B cell (primary cell): ENCODE measurements at regions not wholly inside any gene's neighbourhood (a gene's known extent, or its start where the extent isn't known, plus 50 kb on each side); places are given as distances from the start of the nearest gene placed in this dataset.

Source experiments
- ATAC-seq: fragments of 200-7000 bp; cut with Tn5 transposase; one replicate; pipeline ENCODE4 v1.10.0; 2021; ENCODE audit warnings: low read depth, mild to moderate bottlenecking, moderate number of reproducible peaks, moderate library complexity
- CTCF ChIA-PET: fragments of 350-600 bp; sonication (Branson Sonifier 250); formaldehyde crosslinking; loops from one replicate; lab custom pipeline; 2021; ENCODE audit warnings: antibody characterized with exemption, inconsistent platforms; lab: Charles Lee
- POLR2A ChIA-PET: fragments of 350-600 bp; sonication (Branson Sonifier 250); formaldehyde crosslinking; loops from one replicate; lab custom pipeline; 2021; ENCODE audit warnings: antibody characterized with exemption; lab: Charles Lee
- DNase-seq: peaks from one replicate; pipeline ENCODE4 v3.0.0; 2013
- H2AFZ ChIP-seq: 2 replicates; pipeline ENCODE4 v1.6.1; 2012; ENCODE audit warnings: mild to moderate bottlenecking, low read depth, low read length; ENCODE audit not compliant: insufficient read depth, poor library complexity, severe bottlenecking
- H3K27ac ChIP-seq, 2 donors: 1 replicate in 1 of 2; 2 replicates in 1 of 2; pipeline ENCODE4 v1.5.1; 2012 to 2013; ENCODE audit warnings: low read length in 2 of 2, mild to moderate bottlenecking in 2 of 2, moderate library complexity in 1 of 2
- H3K27me3 ChIP-seq, 4 experiments: fragments of 200-600 bp in 1 of 4; sonication (generic) in 1 of 4; replicated peaks in 1 of 4; 1 replicate in 2 of 4; 2 replicates in 2 of 4; pipeline versions ENCODE4 v1.6.1 to v1.7.0; 2013 to 2016; ENCODE audit warnings: low read length in 3 of 4, mild to moderate bottlenecking in 2 of 4, mixed read lengths in 1 of 4, moderate library complexity in 1 of 4; ENCODE audit not compliant: insufficient read depth in 4 of 4, control insufficient read depth in 3 of 4; ENCODE audit errors: control extremely low read depth in 1 of 4
- H3K36me3 ChIP-seq, 2 experiments: replicated peaks in 1 of 2; 1 replicate in 1 of 2; 2 replicates in 1 of 2; pipeline versions ENCODE4 v1.6.1 to v1.7.1; 2013; ENCODE audit warnings: low read length in 1 of 2; ENCODE audit not compliant: insufficient read depth in 2 of 2, control insufficient read depth in 1 of 2; ENCODE audit errors: control extremely low read depth in 1 of 2, extremely low read depth in 1 of 2
- H3K4me1 ChIP-seq, 2 donors: fragments of 200-600 bp in 1 of 2; sonication (generic) in 1 of 2; 1 replicate in 1 of 2; 2 replicates in 1 of 2; pipeline versions ENCODE4 v1.5.1 to v1.6.1; 2013 to 2017; ENCODE audit warnings: low read length in 2 of 2; ENCODE audit not compliant: control insufficient read depth in 2 of 2, insufficient read depth in 2 of 2
- H3K4me2 ChIP-seq: replicated peaks from 2 replicates; pipeline ENCODE3; 2012; ENCODE audit warnings: mild to moderate bottlenecking, low read depth, low read length; ENCODE audit not compliant: poor library complexity, severe bottlenecking
- H3K4me3 ChIP-seq, 5 experiments: fragments of 200-600 bp in 1 of 5; sonication (generic) in 1 of 5; 1 replicate in 3 of 5; 2 replicates in 2 of 5; pipeline versions ENCODE4 v1.5.1 to v1.7.0; 2011 to 2016; ENCODE audit warnings: low read length in 4 of 5, mild to moderate bottlenecking in 4 of 5, low read depth in 2 of 5, control low read depth in 1 of 5, moderate library complexity in 1 of 5; ENCODE audit not compliant: insufficient read depth in 1 of 5; ENCODE audit errors: control extremely low read depth in 1 of 5, extremely low read depth in 1 of 5
- H3K79me2 ChIP-seq: fragments of 200-600 bp; sonication (generic); one replicate; pipeline ENCODE4 v1.6.0; 2016; ENCODE audit warnings: low read length; ENCODE audit not compliant: control insufficient read depth, insufficient read depth
- H3K9ac ChIP-seq: fragments of 200-600 bp; sonication (generic); 2 replicates; pipeline ENCODE4 v1.6.1; 2017; ENCODE audit warnings: mild to moderate bottlenecking, low read length, moderate library complexity
- H3K9me3 ChIP-seq, 3 donors: one replicate each; pipeline versions ENCODE4 v1.6.1 to v1.7.1; 2013; ENCODE audit warnings: low read length in 2 of 3; ENCODE audit not compliant: control insufficient read depth in 2 of 3, insufficient read depth in 1 of 3; ENCODE audit errors: control extremely low read depth in 1 of 3
- H4K20me1 ChIP-seq: 2 replicates; pipeline ENCODE4 v1.6.0; 2012; ENCODE audit warnings: mild to moderate bottlenecking, low read length; ENCODE audit not compliant: insufficient read depth, control insufficient read depth, poor library complexity, severe bottlenecking
- H3K27ac Mint-ChIP-seq: one replicate; pipeline ENCODE4 v1.8.0; 2021; ENCODE audit warnings: mixed read lengths
- H3K27me3 Mint-ChIP-seq: one replicate; pipeline ENCODE4 v1.8.0; 2021; ENCODE audit warnings: mixed read lengths
- H3K4me1 Mint-ChIP-seq: one replicate; pipeline ENCODE4 v1.8.0; 2021; ENCODE audit warnings: mixed read lengths
- H3K4me3 Mint-ChIP-seq: one replicate; pipeline ENCODE4 v1.8.0; 2021; ENCODE audit warnings: mixed read lengths
- H3K9me3 Mint-ChIP-seq: one replicate; pipeline ENCODE4 v1.8.0; 2022; ENCODE audit warnings: mixed read lengths; ENCODE audit not compliant: insufficient read depth
- CTCF ChIP-seq: fragments of 200-600 bp; IDR thresholded peaks from one replicate; pipeline ENCODE4 v1.8.0; 2022; ENCODE audit warnings: antibody characterized with exemption, mild to moderate bottlenecking
- EZH2 ChIP-seq: IDR thresholded peaks from 2 replicates; pipeline ENCODE4 v1.6.1; 2012; ENCODE audit warnings: borderline replicate concordance, low read depth, mild to moderate bottlenecking, moderate library complexity, low read length; ENCODE audit not compliant: insufficient read depth, poor library complexity, severe bottlenecking
- WGBS: methylation state at CpG from one replicate; pipeline ENCODE4 v1.1.5; 2013; ENCODE audit warnings: missing lambda C conversion rate; ENCODE audit not compliant: insufficient coverage; 5-methylcytosine and 5-hydroxymethylcytosine counted together
- intact Hi-C: fragments of 100-400 bp; cut with micrococcal nuclease; formaldehyde crosslinking; loops from one replicate; pipeline ENCODE4 v1.10.0; 2022

GRCh38 chr10:43913676-43914235 is 265.1 kb upstream of the ZNF32 start:
- no peak overlapping the region for H2AFZ ChIP-seq
- 78% methylated on average over 4 of the region's 8 CpGs for WGBS
- POLR2A ChIA-PET = no interaction called here
- H3K27ac Mint-ChIP-seq = no peak overlapping the region
- H3K9me3 ChIP-seq = peaks cover 0 to 7% (median 0%) of the 10 kb centered on the region in 3 donors
- no peak overlapping the region for H3K9ac ChIP-seq
- H3K4me3 Mint-ChIP-seq = no peak overlapping the region
- no peaks in the 10 kb centered on the region for H3K4me1 ChIP-seq
- H3K36me3 ChIP-seq = no peaks in the 10 kb centered on the region
- DNase-seq (no peak), ATAC-seq (no peak)
- H3K27me3 Mint-ChIP-seq = no peaks in the 10 kb centered on the region
- no peaks in the 10 kb centered on the region for H3K79me2 ChIP-seq
- CTCF ChIA-PET = no interaction called here
- no peaks in the 10 kb centered on the region for H3K4me1 Mint-ChIP-seq
- H3K27ac ChIP-seq = no peak overlapping the region
- H3K9me3 Mint-ChIP-seq = no peaks in the 10 kb centered on the region
- TF ChIP-seq CTCF (no peak), EZH2 (no peak)
- H4K20me1 ChIP-seq = no peaks in the 10 kb centered on the region
- no peaks in the 10 kb centered on the region for H3K27me3 ChIP-seq
- no peak overlapping the region for H3K4me3 ChIP-seq
- intact Hi-C loops = no loop called here
- no peak overlapping the region for H3K4me2 ChIP-seq

GRCh38 chr10:43912469-43912868 is 263.8 kb upstream of the ZNF32 start:
- Mint-ChIP-seq H3K9me3 (no peaks in the 10 kb centered on the region), H3K4me1 (no peaks in the 10 kb centered on the region), H3K27me3 (no peaks in the 10 kb centered on the region), H3K27ac (no peak overlapping the region), H3K4me3 (no peak overlapping the region)
- Histone ChIP-seq H3K79me2 (no peaks in the 10 kb centered on the region), H3K9me3 (peaks cover 0 to 7% (median 0%) of the 10 kb centered on the region in 3 donors), H4K20me1 (no peaks in the 10 kb centered on the region), H3K4me1 (no peaks in the 10 kb centered on the region), H3K4me2 (no peak overlapping the region), H2AFZ (no peak overlapping the region), H3K36me3 (no peaks in the 10 kb centered on the region), H3K9ac (no peak overlapping the region), H3K4me3 (no peak overlapping the region), H3K27ac (no peak overlapping the region), H3K27me3 (no peaks in the 10 kb centered on the region)
- WGBS = 65% methylated on average over 3 of the region's 3 CpGs
- ChIA-PET CTCF (no interaction called here), POLR2A (no interaction called here)
- DNase-seq = no peak
- no peak for ATAC-seq
- TF ChIP-seq EZH2 (no peak), CTCF (no peak)
- intact Hi-C loops = no loop called here
